Lower leg skin (tissue), 4 donors: ENCODE measurements at regions not wholly inside any gene's neighbourhood (a gene's known extent, or its start where the extent isn't known, plus 50 kb on each side); places are given as distances from the start of the nearest gene placed in this dataset.

Source experiments
- DNase-seq, 2 donors: peaks; one replicate each; pipeline ENCODE4 v3.0.0-alpha.2; 2019; ENCODE audit warnings: low spot score in 2 of 2
- H3K4me3 ChIP-seq: fragments of 200-600 bp; sonication (generic); 2 replicates; pipeline ENCODE4 v1.5.1; 2017; ENCODE audit warnings: mild to moderate bottlenecking, low read depth; ENCODE audit not compliant: poor library complexity, severe bottlenecking
- POLR2A ChIP-seq, 2 donors: fragments of 450-650 bp; IDR thresholded peaks; one replicate each; pipeline ENCODE4 v1.6.1; 2016 to 2017; ENCODE audit warnings: antibody characterized with exemption in 2 of 2, mild to moderate bottlenecking in 1 of 2, moderate library complexity in 1 of 2
- WGBS, 2 donors: methylation state at CpG; one replicate each; pipeline ENCODE4 v1.1.5; 2018; 5-methylcytosine and 5-hydroxymethylcytosine counted together
- intact Hi-C: fragments of 100-400 bp; cut with DNase I; formaldehyde crosslinking; loops from one replicate; pipeline ENCODE4 v1.15.0; 2023; ENCODE audit warnings: low total_unique reads
- TF ChIP-seq, protein P1 (sequence below), 3 donors: fragments of 450-650 bp; IDR thresholded peaks; one replicate each; pipeline ENCODE4 v1.5.1; 2016; ENCODE audit warnings: antibody characterized with exemption in 3 of 3, mild to moderate bottlenecking in 3 of 3, moderate library complexity in 2 of 3

DNA sequence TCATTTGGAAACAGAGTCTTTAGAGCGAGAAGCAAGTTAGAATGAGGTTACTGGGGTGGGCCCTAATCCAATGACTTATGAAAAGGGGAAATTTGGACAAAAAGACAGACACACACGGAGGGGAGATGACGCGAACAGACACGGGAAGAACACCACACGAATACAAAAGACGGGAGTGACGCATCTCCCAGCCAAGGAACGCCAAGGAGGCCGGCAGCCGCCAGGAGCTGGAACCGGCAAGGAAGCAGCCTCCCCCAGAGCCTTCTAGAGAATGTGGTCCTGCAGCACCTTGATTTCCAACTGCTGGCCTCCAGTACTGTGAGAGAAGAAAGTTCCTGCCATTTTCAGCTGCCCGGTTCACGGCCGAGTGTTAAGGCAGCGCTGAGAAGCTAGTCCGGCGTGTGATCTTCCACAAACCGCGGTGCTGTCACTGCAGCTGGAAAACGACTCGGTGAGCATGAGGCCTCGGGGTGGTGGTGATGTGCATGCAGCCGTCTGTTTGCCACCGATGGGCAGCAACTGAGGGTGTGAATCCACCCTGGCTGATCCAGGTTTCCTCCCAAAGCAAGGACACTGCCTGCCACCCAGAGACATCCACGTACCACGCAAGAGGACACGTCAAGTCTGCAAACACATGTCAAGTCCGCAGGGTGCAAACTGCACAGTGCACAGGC is 124.5 kb downstream of the NCOR2 start:
- TF ChIP-seq POLR2A (IDR thresholded peaks at IDR 0.05), result no peak
- no peak for DNase-seq

DNA sequence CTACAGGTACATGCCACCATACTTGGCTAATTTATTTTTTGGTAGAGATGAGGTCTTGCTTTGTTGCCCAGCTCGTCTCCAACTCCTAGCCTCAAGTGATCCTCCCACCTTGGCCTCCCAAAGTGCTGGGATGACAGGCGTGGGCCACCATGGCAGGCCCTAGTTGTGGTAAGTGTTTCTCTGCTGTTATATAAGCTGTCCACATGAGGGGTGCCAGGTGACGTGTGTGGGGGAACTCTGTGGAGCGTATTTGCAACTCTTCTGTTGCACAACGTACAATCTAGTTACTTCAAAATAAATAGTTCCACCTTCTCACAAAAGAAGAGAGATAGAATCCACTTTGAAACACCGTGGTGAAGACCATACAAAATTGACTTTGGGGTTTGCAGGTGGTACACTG is 125.1 kb downstream of the NCOR2 start:
- intact Hi-C loops, result no loop called here
- H3K4me3 ChIP-seq, result no peak overlapping the region
- 83 to 91% methylated on average over 6 of the region's 6 CpGs for WGBS, 2 donors
- no peak for DNase-seq
- no peak for TF ChIP-seq POLR2A (IDR thresholded peaks at IDR 0.05)
- TF ChIP-seq, protein P1, sequence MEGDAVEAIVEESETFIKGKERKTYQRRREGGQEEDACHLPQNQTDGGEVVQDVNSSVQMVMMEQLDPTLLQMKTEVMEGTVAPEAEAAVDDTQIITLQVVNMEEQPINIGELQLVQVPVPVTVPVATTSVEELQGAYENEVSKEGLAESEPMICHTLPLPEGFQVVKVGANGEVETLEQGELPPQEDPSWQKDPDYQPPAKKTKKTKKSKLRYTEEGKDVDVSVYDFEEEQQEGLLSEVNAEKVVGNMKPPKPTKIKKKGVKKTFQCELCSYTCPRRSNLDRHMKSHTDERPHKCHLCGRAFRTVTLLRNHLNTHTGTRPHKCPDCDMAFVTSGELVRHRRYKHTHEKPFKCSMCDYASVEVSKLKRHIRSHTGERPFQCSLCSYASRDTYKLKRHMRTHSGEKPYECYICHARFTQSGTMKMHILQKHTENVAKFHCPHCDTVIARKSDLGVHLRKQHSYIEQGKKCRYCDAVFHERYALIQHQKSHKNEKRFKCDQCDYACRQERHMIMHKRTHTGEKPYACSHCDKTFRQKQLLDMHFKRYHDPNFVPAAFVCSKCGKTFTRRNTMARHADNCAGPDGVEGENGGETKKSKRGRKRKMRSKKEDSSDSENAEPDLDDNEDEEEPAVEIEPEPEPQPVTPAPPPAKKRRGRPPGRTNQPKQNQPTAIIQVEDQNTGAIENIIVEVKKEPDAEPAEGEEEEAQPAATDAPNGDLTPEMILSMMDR (IDR thresholded peaks at IDR 0.05), result no peak

More for the DNA sequence above, 124.5 kb downstream of the NCOR2 start:
- intact Hi-C loops, result no loop called here
- no peak overlapping the region for H3K4me3 ChIP-seq
- 73 to 81% methylated on average over 29 of the region's 29 CpGs for whole genome bisulfite sequencing, 2 donors

DNA sequence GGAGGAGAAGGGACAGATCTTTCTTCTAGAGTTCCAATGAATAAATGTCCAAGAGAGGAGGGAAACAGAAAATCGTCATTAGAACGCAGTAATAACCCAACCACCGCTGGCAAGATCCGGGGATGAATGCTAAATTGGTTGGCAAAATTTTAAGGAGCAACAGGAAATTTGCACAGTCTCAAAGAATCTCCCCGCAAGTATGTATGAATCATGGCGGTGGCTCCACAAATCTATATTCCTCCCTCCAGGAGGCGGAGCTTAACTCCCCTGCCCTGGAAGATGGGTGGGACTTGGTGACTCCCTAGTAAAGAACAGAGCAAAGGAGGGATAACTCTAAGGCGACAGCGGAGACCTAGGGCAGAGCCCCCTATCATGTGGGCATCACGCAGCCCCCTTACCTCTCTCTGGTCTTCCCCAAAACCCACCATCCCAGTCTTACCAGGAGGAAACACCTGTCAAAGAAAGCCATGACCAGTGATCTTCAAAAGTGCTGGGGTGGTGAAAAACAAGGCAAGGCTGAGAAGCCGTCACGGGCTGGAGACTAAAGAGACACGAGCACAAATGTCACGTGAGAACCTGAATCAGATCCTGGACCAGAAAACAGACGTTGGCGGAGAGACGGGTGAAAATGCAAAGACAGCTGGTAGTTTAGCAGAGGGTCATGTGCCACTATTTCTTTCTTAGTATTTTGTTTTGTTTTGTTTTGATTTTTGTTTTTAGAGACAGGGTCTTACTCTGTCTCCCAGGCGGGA is 125.8 kb downstream of the NCOR2 start:
- DNase-seq, result no peak
- TF ChIP-seq, protein P1 (IDR thresholded peaks at IDR 0.05), result no peak
- no peak for TF ChIP-seq POLR2A (IDR thresholded peaks at IDR 0.05)
- WGBS, 2 donors, result 74 to 84% methylated on average over 18 of the region's 18 CpGs
- intact Hi-C loops, result no loop called here
- no peak overlapping the region for H3K4me3 ChIP-seq

DNA sequence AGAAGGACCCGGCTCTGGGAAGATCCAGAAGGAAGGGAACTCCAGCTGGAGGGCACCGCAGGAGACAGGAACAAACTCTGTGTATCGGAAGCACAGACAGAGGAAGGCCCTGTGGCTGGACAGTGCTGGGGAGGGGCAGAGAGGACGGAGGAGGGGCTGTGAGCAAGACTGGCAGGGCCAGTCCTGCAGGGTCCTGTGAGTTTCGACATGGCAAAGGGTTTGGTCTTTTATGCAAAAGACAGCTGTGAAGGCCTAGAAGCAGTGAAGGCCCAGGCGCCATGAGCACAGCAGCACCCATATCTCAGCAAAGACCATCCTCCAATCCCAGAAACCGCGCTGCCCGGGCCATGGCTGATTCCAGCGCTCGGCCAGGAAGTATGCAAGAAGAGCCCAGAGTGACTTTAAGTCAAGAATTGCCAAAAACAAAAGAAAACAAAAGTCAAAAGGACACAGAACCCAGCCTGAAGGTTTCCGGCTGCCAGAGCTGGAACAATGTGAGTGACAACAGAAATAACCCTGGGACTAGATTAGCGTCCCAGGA is 126.5 kb downstream of the NCOR2 start:
- intact Hi-C loops, result no loop called here
- 76 to 79% methylated on average over 13 of the region's 13 CpGs for WGBS, 2 donors
- no peak for DNase-seq
- H3K4me3 ChIP-seq, result no peak overlapping the region
- TF ChIP-seq POLR2A (IDR thresholded peaks at IDR 0.05), result no peak
- TF ChIP-seq, protein P1 (IDR thresholded peaks at IDR 0.05), result no peak

DNA sequence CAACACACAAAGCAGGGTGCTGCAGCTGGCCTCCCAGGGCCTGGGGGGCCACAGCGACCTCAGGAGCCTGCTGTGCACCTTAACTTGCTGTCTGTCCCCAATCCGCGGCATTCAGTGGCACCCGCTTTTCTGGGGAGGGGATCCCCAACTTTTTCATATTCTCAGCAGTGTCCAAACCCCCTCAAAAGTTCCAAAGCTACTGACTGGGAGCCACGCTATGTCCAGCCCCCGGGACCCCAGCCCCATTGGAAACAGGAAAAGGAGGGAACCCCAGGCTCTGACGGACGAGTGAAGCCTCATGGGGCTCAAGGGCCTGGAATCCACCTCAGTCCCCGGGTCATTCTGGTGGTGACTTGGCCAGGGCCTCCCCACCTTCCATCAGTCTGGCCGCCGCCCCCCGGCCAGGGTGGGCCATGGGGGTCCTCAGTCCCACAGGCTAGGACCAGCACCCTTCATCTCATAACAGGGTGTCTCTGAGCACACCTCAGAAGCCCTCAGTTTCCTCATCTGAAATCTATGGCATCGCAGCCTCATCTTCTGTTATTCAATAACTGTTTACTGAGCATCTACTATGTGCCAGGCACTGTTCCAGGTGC is 127.3 kb downstream of the NCOR2 start:
- WGBS, 2 donors, result 93 to 94% methylated on average over 13 of the region's 13 CpGs
- intact Hi-C loops, result no loop called here
- TF ChIP-seq POLR2A (IDR thresholded peaks at IDR 0.05), result no peak
- TF ChIP-seq, protein P1 (IDR thresholded peaks at IDR 0.05), result no peak
- no peak for DNase-seq
- no peak overlapping the region for H3K4me3 ChIP-seq

DNA sequence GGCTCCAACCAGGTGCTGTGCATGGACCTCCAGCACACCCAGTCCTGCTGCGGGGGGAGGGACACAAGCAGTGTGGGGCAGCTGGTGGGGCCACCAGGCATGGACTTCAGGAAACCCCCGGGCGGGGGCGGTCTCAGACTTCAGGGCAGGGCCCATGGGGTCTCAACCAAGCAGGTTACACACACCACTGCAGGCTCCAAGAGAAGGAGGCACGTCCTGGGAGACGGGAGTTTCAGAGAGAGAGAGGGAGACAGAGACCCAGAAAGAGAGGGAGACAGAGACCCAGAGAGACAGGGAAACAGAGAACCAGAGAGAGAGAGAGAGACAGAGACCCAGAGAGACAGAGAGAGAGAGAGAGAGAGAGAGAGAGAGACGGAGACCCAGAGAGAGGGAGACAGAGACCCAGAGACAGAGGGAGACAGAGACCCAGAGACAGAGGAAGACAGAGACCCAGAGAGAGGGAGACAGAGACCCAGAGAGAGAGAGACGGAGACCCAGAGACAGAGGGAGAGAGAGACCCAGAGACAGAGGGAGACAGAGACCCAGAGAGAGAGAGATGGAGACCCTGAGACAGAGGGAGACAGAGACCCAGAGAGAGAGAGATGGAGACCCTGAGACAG is 128.9 kb downstream of the NCOR2 start:
- no peak for DNase-seq
- WGBS, 2 donors, result 66 to 77% methylated on average over 4 to 8 of the region's 8 CpGs
- TF ChIP-seq, protein P1 (IDR thresholded peaks at IDR 0.05), result no peak
- no peak for TF ChIP-seq POLR2A (IDR thresholded peaks at IDR 0.05)
- intact Hi-C loops, result no loop called here
- H3K4me3 ChIP-seq, result no peak overlapping the region
